Activated CD8-positive, alpha-beta memory T cell treated with anti-CD3 and anti-CD28 coated beads for 24 hours (primary cell): ENCODE measurements at regions not wholly inside any gene's neighbourhood (a gene's known extent, or its start where the extent isn't known, plus 50 kb on each side); places are given as distances from the start of the nearest gene placed in this dataset.

Experiments
- DNase-seq: peaks from one replicate; pipeline ENCODE4 v3.0.0-alpha.2; 2020

DNA sequence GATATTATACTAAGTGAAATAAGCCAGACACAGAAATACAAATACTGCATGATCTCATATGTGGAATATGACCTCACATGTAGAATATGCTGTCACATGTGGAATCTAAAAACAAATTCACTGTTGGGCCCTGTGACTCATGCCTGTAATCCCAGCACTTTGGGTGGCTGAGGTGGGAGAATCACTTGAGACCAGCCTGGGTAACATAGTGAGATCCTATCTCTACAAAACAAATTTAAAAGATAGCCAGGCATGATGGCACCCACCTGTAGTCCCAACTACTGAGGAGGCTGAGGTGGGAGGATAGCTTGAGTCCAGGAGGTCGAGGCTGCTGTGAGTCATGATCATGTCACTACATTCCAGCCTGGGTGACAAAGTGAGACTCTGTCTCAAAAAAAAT is 160.3 kb downstream of the PTEN start:
- no peak for DNase-seq

DNA sequence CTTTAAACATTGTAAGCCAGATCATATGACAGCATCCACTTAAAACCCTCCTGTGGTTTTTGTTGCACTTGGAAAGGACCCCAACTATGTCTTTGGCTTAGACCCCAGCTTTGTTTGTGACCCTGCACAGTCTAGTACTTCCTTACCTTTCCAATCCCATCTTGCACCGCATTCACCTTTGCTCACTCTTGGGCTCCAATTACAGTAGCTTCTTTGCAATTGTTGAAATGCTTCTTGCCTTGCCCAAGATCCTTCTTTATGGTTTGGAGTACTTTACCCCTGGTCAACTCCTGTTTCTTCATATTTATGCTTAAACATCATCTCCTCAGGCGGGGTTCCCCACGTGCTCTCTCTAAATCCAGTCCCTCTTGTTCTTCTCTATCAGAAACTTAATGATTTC is 162.6 kb downstream of the PTEN start:
- DNase-seq = no peak

DNA sequence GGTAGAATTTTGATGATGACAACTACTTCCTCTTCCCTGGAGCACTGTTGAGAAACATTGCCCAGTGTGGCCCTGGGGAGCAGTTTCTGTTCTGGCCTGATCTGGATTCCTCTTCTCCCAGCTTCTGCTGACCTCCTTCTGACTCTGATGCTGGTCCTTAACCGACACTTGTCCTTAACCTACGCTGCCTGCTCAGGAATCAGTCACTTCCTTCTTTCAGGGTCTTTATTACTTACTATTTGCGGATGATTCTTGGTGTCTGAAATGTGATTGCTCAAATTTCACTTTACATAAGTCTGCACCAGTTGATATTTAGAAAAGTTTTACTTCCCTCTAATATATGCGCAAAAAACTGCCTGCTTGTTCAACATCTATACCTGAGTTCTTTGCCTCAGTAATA is 164.1 kb downstream of the PTEN start:
- no peak for DNase-seq

DNA sequence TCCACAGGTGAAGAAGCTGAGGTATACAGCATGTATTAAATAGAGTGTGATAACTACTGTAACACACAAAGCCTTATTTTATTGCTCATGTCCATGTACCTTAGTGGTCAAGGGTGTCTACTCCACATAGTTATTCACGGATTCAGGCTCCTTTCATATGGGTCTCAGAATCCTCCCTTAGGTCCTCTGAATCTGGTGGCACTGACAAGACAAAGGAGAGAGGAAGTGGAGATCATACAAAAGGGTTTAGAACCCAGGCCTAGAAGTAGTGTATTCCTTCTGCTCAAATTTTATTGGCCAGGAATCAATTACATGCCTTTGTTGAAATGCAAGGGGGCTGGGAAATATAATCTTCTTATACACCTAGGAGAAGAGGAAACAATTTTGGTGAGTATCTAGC is 164.6 kb downstream of the PTEN start:
- no peak for DNase-seq

- DNase-seq = no peak
Observed at GRCh38 chr10:88028654-88029053, 165.2 kb downstream of the PTEN start.

DNA sequence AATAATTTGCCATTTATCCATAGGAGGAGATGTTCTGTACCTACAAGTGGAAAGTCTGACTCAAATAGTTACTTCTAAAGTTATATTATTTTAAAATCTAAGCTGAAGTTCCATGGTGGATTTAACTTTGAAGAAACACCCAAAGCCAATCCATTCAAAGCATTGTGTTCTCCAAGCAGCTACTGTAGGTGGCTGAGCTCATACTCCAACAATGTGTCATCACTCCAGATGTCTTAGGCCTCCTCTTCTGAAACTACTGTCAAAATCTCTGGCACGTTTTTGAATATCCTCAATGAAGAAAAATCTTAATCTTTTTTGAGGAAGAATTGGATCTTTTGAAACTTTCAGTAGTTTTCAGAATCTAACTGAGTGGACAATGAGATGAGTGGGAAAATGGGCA is 169.1 kb downstream of the PTEN start:
- no peak for DNase-seq

DNA sequence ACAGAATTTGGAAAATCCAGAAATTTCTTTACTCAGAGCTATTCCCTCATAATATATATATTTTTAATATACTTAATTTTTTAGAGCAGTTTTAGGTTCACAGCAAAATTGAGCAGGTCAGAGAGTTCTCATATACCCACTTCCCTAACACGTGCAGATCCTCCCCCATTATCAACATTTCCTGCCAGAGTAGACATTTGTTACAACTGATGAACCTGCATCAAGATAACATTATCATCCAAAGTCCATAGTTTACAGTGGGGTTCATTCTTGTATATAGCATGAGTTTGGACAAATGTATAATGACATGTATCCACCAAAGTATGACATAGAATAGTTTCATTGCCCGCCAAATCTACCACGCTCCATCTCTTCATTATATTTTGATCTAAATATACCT is 170.0 kb downstream of the PTEN start:
- no peak for DNase-seq

DNA sequence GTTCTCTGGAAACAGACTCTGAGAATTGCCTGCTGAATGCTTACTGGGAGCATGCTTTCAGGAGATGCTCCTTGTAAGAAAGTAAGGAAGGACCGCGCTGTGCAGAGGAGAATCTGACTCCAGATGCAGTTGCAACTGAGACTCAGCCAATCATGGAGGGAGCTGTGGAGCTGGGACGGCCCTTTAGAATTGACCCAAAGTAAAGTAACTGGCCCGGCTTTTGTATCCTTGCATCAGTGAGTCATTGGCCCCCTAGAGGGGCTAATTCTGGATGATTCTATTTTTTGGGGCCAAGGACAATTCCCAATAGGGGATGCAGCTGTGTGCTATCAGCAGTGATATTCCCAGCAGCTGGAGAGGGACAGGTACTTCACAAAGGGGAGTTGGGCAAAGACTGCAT is 170.4 kb downstream of the PTEN start:
- no peak for DNase-seq

GRCh38 chr10:88036126-88036525 is 172.7 kb downstream of the PTEN start:
- no peak for DNase-seq

- DNase-seq = no peak
Observed at GRCh38 chr10:88037623-88038022, 174.2 kb downstream of the PTEN start.

- no peak for DNase-seq
Observed at GRCh38 chr10:88038268-88038667, 174.8 kb downstream of the PTEN start.

GRCh38 chr10:88039496-88040200 is 176.2 kb downstream of the PTEN start:
- no peak for DNase-seq

DNA sequence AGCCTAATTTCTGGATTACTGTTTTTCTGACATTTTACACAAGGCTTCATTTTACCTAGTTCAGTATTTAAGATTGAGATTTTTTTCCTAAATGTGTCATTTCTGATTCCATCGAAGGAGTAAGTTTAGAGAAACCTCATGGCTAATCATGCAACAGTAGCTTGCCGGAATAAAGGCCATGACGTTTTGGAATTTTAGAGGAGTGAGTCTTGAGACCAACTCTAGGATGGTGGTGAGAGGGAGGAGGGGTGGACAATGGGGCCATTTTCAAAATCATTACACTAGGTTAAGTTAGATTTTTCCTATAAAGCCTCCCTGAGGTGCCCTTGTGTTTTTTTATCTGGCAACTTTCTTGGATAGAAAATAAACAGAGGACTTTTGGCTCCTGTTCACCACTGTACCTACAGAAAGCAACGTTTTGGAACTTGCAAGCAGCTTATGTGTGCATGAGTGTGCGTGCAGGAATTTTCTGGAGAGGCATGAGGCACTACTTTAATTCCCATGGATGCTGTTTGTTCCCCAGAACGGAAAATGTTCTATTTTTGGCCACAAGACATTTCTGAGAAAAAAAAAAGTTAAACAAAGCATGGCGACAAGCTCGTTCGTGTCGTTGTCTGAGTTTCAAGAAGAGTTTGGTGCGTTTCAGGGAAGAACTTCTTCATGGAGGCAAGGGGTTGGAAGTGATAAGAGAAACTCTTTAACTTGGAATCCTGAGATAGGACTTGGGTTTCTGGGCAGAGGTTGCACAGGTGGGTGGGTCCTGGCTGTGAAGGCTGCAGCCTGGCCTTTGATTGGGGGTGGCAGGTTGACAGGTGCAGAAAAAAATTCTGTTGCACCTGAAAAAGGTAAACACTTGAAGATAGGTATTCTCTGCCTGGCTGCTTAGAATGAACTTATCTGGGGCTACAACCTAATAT is 178.1 kb downstream of the PTEN start:
- DNase-seq = no peak

DNA sequence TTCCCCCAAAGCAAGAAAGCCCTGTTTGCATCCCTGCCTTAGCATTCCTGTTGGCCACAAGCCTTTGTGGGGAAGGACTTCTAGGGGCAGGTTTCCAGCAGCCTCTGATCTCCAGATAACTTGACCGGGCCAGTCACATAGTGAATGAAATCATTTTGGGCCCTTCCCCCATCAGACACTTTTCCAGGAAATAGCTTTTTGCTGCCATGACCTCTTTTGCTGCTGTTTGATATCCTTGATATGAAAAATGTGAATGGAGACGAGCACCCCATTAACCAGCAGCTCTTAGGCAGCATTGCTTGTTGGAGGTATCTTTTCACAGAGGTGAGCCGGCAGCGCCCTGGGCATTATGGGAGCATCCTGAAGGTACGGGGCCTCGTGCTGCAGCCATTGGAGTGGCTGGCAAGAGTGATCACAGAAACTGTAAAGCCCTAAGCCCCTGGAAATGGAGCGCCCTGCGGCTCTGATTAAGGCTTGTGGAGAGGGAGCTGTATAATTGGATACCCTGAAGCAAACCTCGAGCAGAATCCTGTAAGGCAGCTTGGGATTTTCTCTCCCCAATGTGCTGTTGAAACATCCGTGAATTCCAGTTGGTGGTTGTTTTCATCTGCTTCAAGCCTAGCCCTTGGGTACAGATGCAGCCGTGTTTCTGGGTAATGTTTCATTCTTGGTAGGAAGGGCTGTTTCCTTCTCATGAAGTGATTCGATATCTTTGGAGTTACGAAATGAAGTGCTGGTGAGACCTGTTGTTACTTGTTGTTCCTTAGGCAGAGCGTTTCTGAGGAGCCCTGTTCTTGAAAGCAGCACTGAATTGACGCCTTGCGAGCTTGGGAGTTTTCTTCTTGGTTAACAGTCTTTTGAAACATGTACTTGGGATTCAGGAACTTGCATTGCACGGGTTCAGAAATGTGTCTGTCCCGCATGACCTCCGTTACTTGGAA is 179.0 kb downstream of the PTEN start:
- DNase-seq = no peak

- DNase-seq = no peak
Observed at GRCh38 chr10:88045096-88045495, 181.7 kb downstream of the PTEN start.

DNA sequence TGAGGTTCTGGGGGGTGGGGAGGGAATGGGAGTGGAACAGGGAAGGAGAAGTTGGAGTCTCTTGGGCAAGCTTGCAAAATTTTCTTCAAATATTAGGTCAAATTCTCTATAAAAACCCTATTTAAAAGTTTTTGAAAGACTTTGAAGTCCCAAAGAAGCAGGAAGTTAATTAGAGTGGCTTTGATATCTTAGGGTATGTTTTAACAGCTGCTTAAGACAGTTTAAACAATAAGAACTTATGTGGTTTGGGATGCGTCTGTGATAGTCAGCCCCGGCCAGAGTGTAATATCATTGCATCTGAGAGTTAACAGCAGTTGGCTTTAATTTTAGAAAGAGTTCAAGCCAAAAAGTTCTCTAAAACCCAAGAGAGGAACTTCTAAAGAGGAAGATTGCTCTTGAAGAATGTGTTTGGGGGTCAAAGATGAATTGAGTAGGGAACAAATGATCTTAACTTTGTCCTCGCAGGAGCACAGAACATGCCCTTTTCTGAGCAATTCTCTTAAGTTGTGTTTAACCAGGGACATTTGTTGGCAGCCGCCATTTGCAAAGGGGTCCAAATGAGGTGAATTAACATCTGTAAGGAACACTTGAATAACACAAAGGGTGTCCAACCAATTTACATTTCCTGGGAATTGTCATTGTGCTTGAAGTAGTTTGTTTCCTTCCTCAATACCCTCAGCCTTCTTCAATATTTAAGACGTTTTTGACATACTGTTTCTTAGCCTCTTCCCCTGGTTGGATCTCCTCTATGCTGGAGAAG is 182.4 kb downstream of the PTEN start:
- no peak for DNase-seq

GRCh38 chr10:88047579-88047978 is 184.2 kb downstream of the PTEN start:
- no peak for DNase-seq

DNA sequence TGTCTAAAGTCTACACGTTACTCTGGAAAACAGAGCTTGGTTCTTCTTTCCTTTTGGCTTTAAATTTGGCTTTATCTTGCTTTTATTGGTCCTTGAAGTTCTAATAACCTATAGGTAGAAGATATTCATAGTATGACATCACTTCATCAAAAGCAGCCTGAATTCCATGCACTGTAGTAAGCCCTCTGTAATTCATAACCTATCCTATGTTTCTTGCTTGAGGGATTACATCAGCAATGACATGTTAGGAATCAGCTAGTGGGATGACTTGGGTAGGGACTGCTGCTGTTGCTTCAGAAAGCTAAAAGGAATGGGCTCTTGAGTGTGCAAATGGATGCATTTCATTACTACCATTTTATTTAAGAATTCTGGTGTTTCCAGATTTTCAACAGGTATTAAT is 184.9 kb downstream of the PTEN start:
- no peak for DNase-seq

DNA sequence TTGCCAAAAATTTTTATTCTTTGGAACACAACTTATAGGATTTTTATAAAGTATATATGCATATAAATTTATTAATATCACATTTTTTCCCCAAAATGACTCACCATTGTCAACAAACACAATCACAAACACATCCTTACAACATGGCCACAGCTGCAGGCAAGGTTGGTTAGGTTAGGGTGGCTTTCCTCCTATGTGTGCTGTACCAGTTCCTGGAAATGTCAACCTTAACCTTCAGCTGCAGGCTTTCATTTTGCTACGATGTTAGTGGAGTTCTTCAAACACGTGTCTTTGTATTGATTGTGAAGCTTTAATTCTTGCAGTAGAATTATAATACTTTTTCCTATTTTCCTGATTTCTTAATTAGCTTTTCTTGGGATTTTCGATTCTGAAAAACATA is 185.8 kb downstream of the PTEN start:
- DNase-seq = no peak

DNA sequence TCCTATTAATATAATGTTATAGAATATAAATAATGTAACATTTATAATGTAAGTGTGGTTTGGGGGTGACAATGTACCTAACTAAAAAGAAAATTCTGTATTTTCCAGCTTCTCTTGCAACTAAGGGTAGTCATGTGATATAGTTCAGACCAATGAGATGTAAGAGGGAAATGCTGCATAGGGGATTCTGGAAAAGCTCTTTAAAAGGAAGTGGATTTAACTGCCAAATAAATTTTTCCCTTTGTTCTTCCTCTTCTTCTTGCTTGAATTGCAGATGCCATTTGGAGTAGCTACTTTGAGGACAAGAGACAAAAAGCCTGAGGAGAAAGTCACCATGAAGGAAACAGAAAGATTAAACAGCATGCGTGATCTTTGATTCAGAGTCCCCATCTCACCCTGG is 194.3 kb downstream of the PTEN start:
- no peak for DNase-seq

DNA sequence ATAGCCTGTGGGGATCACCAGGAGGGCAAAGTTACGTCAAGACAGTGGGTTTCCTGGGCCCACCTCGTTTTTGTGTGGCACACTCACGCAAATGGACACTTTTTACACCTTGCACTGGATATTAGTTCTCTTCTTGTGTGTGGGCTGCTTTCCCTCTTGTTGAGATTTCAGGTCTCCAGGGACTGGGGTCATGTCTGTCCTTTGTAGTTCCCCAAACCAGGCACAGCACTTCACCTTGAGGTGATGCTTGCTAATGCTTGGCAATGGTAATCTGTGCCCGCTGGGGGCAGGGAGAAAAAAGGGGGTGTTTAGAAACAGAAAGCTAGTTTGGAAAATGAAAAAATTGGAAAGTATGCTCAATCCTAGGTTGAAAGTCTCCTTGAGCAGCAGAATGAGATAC is 195.3 kb downstream of the PTEN start:
- DNase-seq = no peak

DNA sequence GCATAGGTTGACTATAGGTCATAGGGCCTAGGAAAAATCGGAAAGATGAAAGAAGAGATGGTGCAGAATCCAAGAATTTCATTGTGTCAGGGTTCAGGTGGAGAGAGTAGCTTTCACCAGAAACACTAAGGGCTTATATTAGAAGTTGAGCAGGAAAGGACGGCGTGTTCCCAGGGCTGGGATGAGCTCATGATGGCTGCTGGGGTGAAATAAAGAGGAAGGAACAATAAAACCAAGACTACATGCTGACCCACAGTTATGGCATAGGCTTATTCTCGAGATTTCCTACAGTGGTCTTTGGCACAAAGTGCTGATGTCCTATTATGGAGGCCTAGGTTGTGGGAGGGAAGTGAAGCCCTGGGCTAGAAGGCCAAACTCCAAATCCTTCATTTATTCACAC is 195.8 kb downstream of the PTEN start:
- no peak for DNase-seq

DNA sequence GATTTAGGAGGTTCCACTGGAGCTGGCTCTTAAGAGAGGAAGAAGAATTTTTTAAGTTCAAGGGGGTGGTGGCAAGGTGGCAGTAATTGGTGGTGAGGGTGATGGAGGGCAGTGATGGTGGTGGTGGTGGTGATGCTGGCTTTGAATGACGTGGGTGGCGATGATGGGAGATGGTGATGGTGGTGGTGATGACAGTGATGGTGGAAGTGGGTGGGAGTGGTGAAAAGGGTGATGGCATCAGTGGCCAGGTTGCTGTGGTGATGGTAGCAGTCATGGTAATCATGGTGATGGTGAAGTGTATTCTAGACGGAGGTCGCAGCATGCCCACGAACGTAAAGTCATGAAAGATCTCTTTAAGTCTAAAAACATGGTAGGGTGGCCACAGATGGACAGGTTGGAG is 197.3 kb downstream of the PTEN start:
- DNase-seq = no peak
